Heart right ventricle (tissue), 16 donors: ENCODE measurements at regions not wholly inside any gene's neighbourhood (a gene's known extent, or its start where the extent isn't known, plus 50 kb on each side); places are given as distances from the start of the nearest gene placed in this dataset.

ENCODE experiments used
- ATAC-seq, 8 donors: fragments of 200-7000 bp; cut with Tn5 transposase; one replicate each; pipeline ENCODE4 v1.9.1; 2020; ENCODE audit warnings: mild to moderate bottlenecking in 8 of 8, moderate library complexity in 8 of 8, moderate number of reproducible peaks in 1 of 8
- DNase-seq, 2 donors: peaks; one replicate each; pipeline ENCODE4 v3.0.0-alpha.2; 2020
- H3K27ac ChIP-seq, 10 donors: fragments of 200-600 bp; sonication (generic) in 2 of 10; one replicate each; pipeline versions ENCODE4 v1.5.0 to v1.8.0; 2020 to 2022; ENCODE audit warnings: mild to moderate bottlenecking in 3 of 10
- H3K27me3 ChIP-seq, 7 donors: fragments of 200-600 bp; one replicate each; pipeline ENCODE4 v1.8.0; 2021 to 2022; ENCODE audit warnings: mild to moderate bottlenecking in 2 of 7
- H3K36me3 ChIP-seq, 9 donors: fragments of 200-600 bp; sonication (generic) in 1 of 9; one replicate each; pipeline versions ENCODE4 v1.5.0 to v1.8.0; 2020 to 2022; ENCODE audit warnings: mild to moderate bottlenecking in 2 of 9
- H3K4me1 ChIP-seq, 9 donors: fragments of 200-600 bp; sonication (generic) in 1 of 9; one replicate each; pipeline versions ENCODE4 v1.5.0 to v1.8.0; 2020 to 2022; ENCODE audit warnings: mild to moderate bottlenecking in 4 of 9
- H3K4me3 ChIP-seq, 10 donors: fragments of 200-600 bp; sonication (generic) in 2 of 10; one replicate each; pipeline versions ENCODE4 v1.5.0 to v1.8.0; 2020 to 2022; ENCODE audit warnings: mild to moderate bottlenecking in 7 of 10, moderate library complexity in 2 of 10
- H3K9me3 ChIP-seq, 11 donors: fragments of 200-600 bp in 10 of 11; sonication (generic) in 2 of 11; one replicate each; pipeline versions ENCODE4 v1.5.0 to v1.8.0; 2013 to 2022; ENCODE audit warnings: mild to moderate bottlenecking in 2 of 11, control low read depth in 1 of 11, moderate library complexity in 1 of 11
- WGBS, 2 donors: extraction: QIAGEN DNeasy Blood & Tissue Kit; methylation state at CpG; one replicate each; pipeline ENCODE4 v1.1.7; 2013; ENCODE audit warnings: inconsistent platforms in 1 of 2; 5-methylcytosine and 5-hydroxymethylcytosine counted together
- intact Hi-C, 10 donors: fragments of 100-400 bp; cut with DNase I; formaldehyde crosslinking; loops; one replicate each; pipeline versions ENCODE4 v1.11.1 to v1.14.2; 2022
- TF ChIP-seq, protein P1 (sequence below), 9 donors: fragments of 200-600 bp; sonication (generic) in 2 of 9; IDR thresholded peaks; one replicate each; pipeline versions ENCODE4 v1.5.0 to v1.8.0; 2021 to 2022; ENCODE audit warnings: antibody characterized with exemption in 9 of 9, mild to moderate bottlenecking in 5 of 9, moderate library complexity in 1 of 9
- donor health status: Arrhythmogenic right ventricular cardiomyopathy.
- donor health status: ischemic (EF 13 %, LVEDD 7.1; RV severe dilation, severe dysfunction).
- donor health status: healthy with polysubstance abuse.
- donor health status: DM: no; HTN: yes; CAD: no.
- donor health status: DM: no; HTN: no; CAD: no.
- donor health status: ischemic (EF 25% LVEDD 6.9; RV normal size, moderate dysfunction).
- donor health status: ischemic (EF 25% LVEDD 5.7; RV mildly dilated, moderate dysfunction).
- donor health status: healthy.
- donor health status: DM: yes; HTN: yes; CAD: no.
- donor health status: Ischemic cardiomyopathy.
- donor health status: ischemic (EF 35%, LVEDD 5.7; RV mildly dilated, moderate dysfunction).
- donor health status: nonischemic (EF 11% LVEDD 7.7; RV severe dilation, severe dysfunction).
- donor health status: DM: yes; HTN: yes; CAD: no.
- donor health status: PGD.
- donor health status: ischemic (EF 29% LVEDD 5.4; RV normal size, mild dysfunction).
- donor health status: nonischemic (EF 23%, LVEDD 6.1; RV moderate dilation, normal function).

DNA sequence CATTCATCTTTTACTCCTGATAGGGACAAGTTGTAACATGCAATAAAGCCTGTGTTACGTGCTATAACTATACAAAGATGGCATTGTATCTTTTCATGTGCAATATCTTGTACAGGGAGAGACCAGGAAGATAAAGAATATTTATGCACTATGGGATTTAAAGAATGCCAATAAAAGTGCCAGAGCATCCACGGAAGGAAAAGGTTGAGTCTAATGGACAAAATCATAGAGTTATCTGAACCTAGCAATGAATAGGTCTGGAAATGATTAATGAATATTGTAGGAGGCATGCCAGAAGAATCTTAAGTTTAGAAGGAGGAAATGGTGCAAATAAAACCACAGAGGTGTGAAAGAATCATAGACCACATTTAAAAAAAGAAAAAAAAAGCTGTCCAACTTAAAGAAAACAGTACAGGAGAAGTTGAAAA lies 263.9 kb downstream of the KCNC2 start:
- TF ChIP-seq, protein P1, sequence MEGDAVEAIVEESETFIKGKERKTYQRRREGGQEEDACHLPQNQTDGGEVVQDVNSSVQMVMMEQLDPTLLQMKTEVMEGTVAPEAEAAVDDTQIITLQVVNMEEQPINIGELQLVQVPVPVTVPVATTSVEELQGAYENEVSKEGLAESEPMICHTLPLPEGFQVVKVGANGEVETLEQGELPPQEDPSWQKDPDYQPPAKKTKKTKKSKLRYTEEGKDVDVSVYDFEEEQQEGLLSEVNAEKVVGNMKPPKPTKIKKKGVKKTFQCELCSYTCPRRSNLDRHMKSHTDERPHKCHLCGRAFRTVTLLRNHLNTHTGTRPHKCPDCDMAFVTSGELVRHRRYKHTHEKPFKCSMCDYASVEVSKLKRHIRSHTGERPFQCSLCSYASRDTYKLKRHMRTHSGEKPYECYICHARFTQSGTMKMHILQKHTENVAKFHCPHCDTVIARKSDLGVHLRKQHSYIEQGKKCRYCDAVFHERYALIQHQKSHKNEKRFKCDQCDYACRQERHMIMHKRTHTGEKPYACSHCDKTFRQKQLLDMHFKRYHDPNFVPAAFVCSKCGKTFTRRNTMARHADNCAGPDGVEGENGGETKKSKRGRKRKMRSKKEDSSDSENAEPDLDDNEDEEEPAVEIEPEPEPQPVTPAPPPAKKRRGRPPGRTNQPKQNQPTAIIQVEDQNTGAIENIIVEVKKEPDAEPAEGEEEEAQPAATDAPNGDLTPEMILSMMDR (IDR thresholded peaks at IDR 0.05) = no peak
- ATAC-seq (no peak), DNase-seq (no peak)
- no peaks in the 10 kb centered on the region for H3K27me3 ChIP-seq
- intact Hi-C loops = no loop called here
- peaks cover 0 to 5% (median 0%) of the 10 kb centered on the region in 11 donors for H3K9me3 ChIP-seq
- H3K27ac ChIP-seq = no peak overlapping the region
- no peaks in the 10 kb centered on the region for H3K4me1 ChIP-seq
- no peaks in the 10 kb centered on the region for H3K36me3 ChIP-seq
- H3K4me3 ChIP-seq = no peak overlapping the region
- WGBS, 2 donors = 36 to 57% methylated on average over 2 of the region's 2 CpGs

DNA sequence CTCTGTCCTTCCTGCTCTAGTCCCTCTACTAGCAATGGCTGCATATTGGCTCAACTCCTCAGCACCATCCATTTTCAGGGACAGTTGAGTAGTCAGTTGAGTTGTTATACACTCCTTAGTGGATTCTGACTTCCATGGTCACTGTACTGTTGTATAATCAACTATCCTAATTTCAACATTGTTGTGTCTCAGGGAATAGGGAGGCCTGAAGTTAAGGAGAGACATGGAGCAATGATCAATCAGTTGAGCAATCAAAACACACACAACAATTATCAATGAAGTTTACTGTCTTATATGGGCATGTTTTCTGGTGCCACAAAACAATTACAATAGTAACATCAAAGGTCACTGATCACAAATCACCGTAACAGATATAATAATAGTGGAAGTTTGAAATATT lies 255.9 kb downstream of the KCNC2 start:
- Histone ChIP-seq H3K4me3 (no peak overlapping the region), H3K27ac (no peak overlapping the region), H3K36me3 (no peaks in the 10 kb centered on the region), H3K4me1 (no peaks in the 10 kb centered on the region), H3K27me3 (no peaks in the 10 kb centered on the region), H3K9me3 (peaks cover 0 to 55% (median 14%) of the 10 kb centered on the region in 11 donors)
- intact Hi-C loops = no loop called here
- whole genome bisulfite sequencing, 2 donors = 86 to 93% methylated on average over 1 of the region's 1 CpG
- TF ChIP-seq, protein P1 (IDR thresholded peaks at IDR 0.05) = no peak
- no peak for DNase-seq
- ATAC-seq = no peak

- H3K36me3 ChIP-seq = no peaks in the 10 kb centered on the region
- ATAC-seq (no peak), DNase-seq (no peak)
- intact Hi-C loops = no loop called here
- H3K4me3 ChIP-seq = no peak overlapping the region
- H3K27ac ChIP-seq = no peak overlapping the region
- no peaks in the 10 kb centered on the region for H3K4me1 ChIP-seq
- H3K9me3 ChIP-seq = peaks cover 0 to 51% (median 14%) of the 10 kb centered on the region in 11 donors
- no peaks in the 10 kb centered on the region for H3K27me3 ChIP-seq
- WGBS, 2 donors = 79 to 81% methylated on average over 3 of the region's 3 CpGs
- TF ChIP-seq, protein P1 (IDR thresholded peaks at IDR 0.05) = no peak
These were observed 252.4 kb downstream of the KCNC2 start for GRCh38 chr12:74957231-74957630.

- H3K9me3 ChIP-seq = peaks cover 0 to 47% (median 14%) of the 10 kb centered on the region in 11 donors
- ATAC-seq (no peak), DNase-seq (no peak)
- no peak overlapping the region for H3K27ac ChIP-seq
- no peaks in the 10 kb centered on the region for H3K4me1 ChIP-seq
- no peaks in the 10 kb centered on the region for H3K27me3 ChIP-seq
- H3K36me3 ChIP-seq = no peaks in the 10 kb centered on the region
- no peak overlapping the region for H3K4me3 ChIP-seq
- intact Hi-C loops = no loop called here
- TF ChIP-seq, protein P1 (IDR thresholded peaks at IDR 0.05) = no peak
These were observed 252.0 kb downstream of the KCNC2 start for GRCh38 chr12:74957634-74958033.
